B cell (primary cell): ENCODE measurements at regions not wholly inside any gene's neighbourhood (a gene's known extent, or its start where the extent isn't known, plus 50 kb on each side); places are given as distances from the start of the nearest gene placed in this dataset.

ENCODE experiments used
- ATAC-seq: fragments of 200-7000 bp; cut with Tn5 transposase; one replicate; pipeline ENCODE4 v1.10.0; 2021; ENCODE audit warnings: low read depth, mild to moderate bottlenecking, moderate number of reproducible peaks, moderate library complexity
- CTCF ChIA-PET: fragments of 350-600 bp; sonication (Branson Sonifier 250); formaldehyde crosslinking; loops from one replicate; lab custom pipeline; 2021; ENCODE audit warnings: antibody characterized with exemption, inconsistent platforms; lab: Charles Lee
- POLR2A ChIA-PET: fragments of 350-600 bp; sonication (Branson Sonifier 250); formaldehyde crosslinking; loops from one replicate; lab custom pipeline; 2021; ENCODE audit warnings: antibody characterized with exemption; lab: Charles Lee
- DNase-seq: peaks from one replicate; pipeline ENCODE4 v3.0.0; 2013
- H2AFZ ChIP-seq: 2 replicates; pipeline ENCODE4 v1.6.1; 2012; ENCODE audit warnings: mild to moderate bottlenecking, low read depth, low read length; ENCODE audit not compliant: insufficient read depth, poor library complexity, severe bottlenecking
- H3K27ac ChIP-seq, 2 donors: 1 replicate in 1 of 2; 2 replicates in 1 of 2; pipeline ENCODE4 v1.5.1; 2012 to 2013; ENCODE audit warnings: low read length in 2 of 2, mild to moderate bottlenecking in 2 of 2, moderate library complexity in 1 of 2
- H3K27me3 ChIP-seq, 4 experiments: fragments of 200-600 bp in 1 of 4; sonication (generic) in 1 of 4; replicated peaks in 1 of 4; 1 replicate in 2 of 4; 2 replicates in 2 of 4; pipeline versions ENCODE4 v1.6.1 to v1.7.0; 2013 to 2016; ENCODE audit warnings: low read length in 3 of 4, mild to moderate bottlenecking in 2 of 4, mixed read lengths in 1 of 4, moderate library complexity in 1 of 4; ENCODE audit not compliant: insufficient read depth in 4 of 4, control insufficient read depth in 3 of 4; ENCODE audit errors: control extremely low read depth in 1 of 4
- H3K36me3 ChIP-seq, 2 experiments: replicated peaks in 1 of 2; 1 replicate in 1 of 2; 2 replicates in 1 of 2; pipeline versions ENCODE4 v1.6.1 to v1.7.1; 2013; ENCODE audit warnings: low read length in 1 of 2; ENCODE audit not compliant: insufficient read depth in 2 of 2, control insufficient read depth in 1 of 2; ENCODE audit errors: control extremely low read depth in 1 of 2, extremely low read depth in 1 of 2
- H3K4me1 ChIP-seq, 2 donors: fragments of 200-600 bp in 1 of 2; sonication (generic) in 1 of 2; 1 replicate in 1 of 2; 2 replicates in 1 of 2; pipeline versions ENCODE4 v1.5.1 to v1.6.1; 2013 to 2017; ENCODE audit warnings: low read length in 2 of 2; ENCODE audit not compliant: control insufficient read depth in 2 of 2, insufficient read depth in 2 of 2
- H3K4me2 ChIP-seq: replicated peaks from 2 replicates; pipeline ENCODE3; 2012; ENCODE audit warnings: mild to moderate bottlenecking, low read depth, low read length; ENCODE audit not compliant: poor library complexity, severe bottlenecking
- H3K4me3 ChIP-seq, 5 experiments: fragments of 200-600 bp in 1 of 5; sonication (generic) in 1 of 5; 1 replicate in 3 of 5; 2 replicates in 2 of 5; pipeline versions ENCODE4 v1.5.1 to v1.7.0; 2011 to 2016; ENCODE audit warnings: low read length in 4 of 5, mild to moderate bottlenecking in 4 of 5, low read depth in 2 of 5, control low read depth in 1 of 5, moderate library complexity in 1 of 5; ENCODE audit not compliant: insufficient read depth in 1 of 5; ENCODE audit errors: control extremely low read depth in 1 of 5, extremely low read depth in 1 of 5
- H3K79me2 ChIP-seq: fragments of 200-600 bp; sonication (generic); one replicate; pipeline ENCODE4 v1.6.0; 2016; ENCODE audit warnings: low read length; ENCODE audit not compliant: control insufficient read depth, insufficient read depth
- H3K9ac ChIP-seq: fragments of 200-600 bp; sonication (generic); 2 replicates; pipeline ENCODE4 v1.6.1; 2017; ENCODE audit warnings: mild to moderate bottlenecking, low read length, moderate library complexity
- H3K9me3 ChIP-seq, 3 donors: one replicate each; pipeline versions ENCODE4 v1.6.1 to v1.7.1; 2013; ENCODE audit warnings: low read length in 2 of 3; ENCODE audit not compliant: control insufficient read depth in 2 of 3, insufficient read depth in 1 of 3; ENCODE audit errors: control extremely low read depth in 1 of 3
- H4K20me1 ChIP-seq: 2 replicates; pipeline ENCODE4 v1.6.0; 2012; ENCODE audit warnings: mild to moderate bottlenecking, low read length; ENCODE audit not compliant: insufficient read depth, control insufficient read depth, poor library complexity, severe bottlenecking
- H3K27ac Mint-ChIP-seq: one replicate; pipeline ENCODE4 v1.8.0; 2021; ENCODE audit warnings: mixed read lengths
- H3K27me3 Mint-ChIP-seq: one replicate; pipeline ENCODE4 v1.8.0; 2021; ENCODE audit warnings: mixed read lengths
- H3K4me1 Mint-ChIP-seq: one replicate; pipeline ENCODE4 v1.8.0; 2021; ENCODE audit warnings: mixed read lengths
- H3K4me3 Mint-ChIP-seq: one replicate; pipeline ENCODE4 v1.8.0; 2021; ENCODE audit warnings: mixed read lengths
- H3K9me3 Mint-ChIP-seq: one replicate; pipeline ENCODE4 v1.8.0; 2022; ENCODE audit warnings: mixed read lengths; ENCODE audit not compliant: insufficient read depth
- CTCF ChIP-seq: fragments of 200-600 bp; IDR thresholded peaks from one replicate; pipeline ENCODE4 v1.8.0; 2022; ENCODE audit warnings: antibody characterized with exemption, mild to moderate bottlenecking
- EZH2 ChIP-seq: IDR thresholded peaks from 2 replicates; pipeline ENCODE4 v1.6.1; 2012; ENCODE audit warnings: borderline replicate concordance, low read depth, mild to moderate bottlenecking, moderate library complexity, low read length; ENCODE audit not compliant: insufficient read depth, poor library complexity, severe bottlenecking
- WGBS: methylation state at CpG from one replicate; pipeline ENCODE4 v1.1.5; 2013; ENCODE audit warnings: missing lambda C conversion rate; ENCODE audit not compliant: insufficient coverage; 5-methylcytosine and 5-hydroxymethylcytosine counted together
- intact Hi-C: fragments of 100-400 bp; cut with micrococcal nuclease; formaldehyde crosslinking; loops from one replicate; pipeline ENCODE4 v1.10.0; 2022

- H3K9me3 ChIP-seq, result no peaks in the 10 kb centered on the region
- ChIA-PET CTCF (no interaction called here), POLR2A (no interaction called here)
- peaks cover 0 to 9% (median 0%) of the 10 kb centered on the region in 4 experiments for H3K27me3 ChIP-seq
- 91% methylated on average over 1 of the region's 1 CpG for WGBS
- H3K9me3 Mint-ChIP-seq, result peaks cover 2% of the 10 kb centered on the region
- no peak overlapping the region for H3K4me2 ChIP-seq
- no peak overlapping the region for H3K27ac ChIP-seq
- H3K27me3 Mint-ChIP-seq, result peaks cover 12% of the 10 kb centered on the region
- ATAC-seq, result no peak
- H3K4me1 ChIP-seq, result no peaks in the 10 kb centered on the region
- H3K4me3 Mint-ChIP-seq, result no peak overlapping the region
- no peak overlapping the region for H3K4me3 ChIP-seq
- TF ChIP-seq EZH2, result no peak
- TF ChIP-seq CTCF, result no peak
- H2AFZ ChIP-seq, result no peak overlapping the region
- DNase-seq, result no peak
- H3K9ac ChIP-seq, result no peak overlapping the region
- no peaks in the 10 kb centered on the region for H4K20me1 ChIP-seq
- H3K4me1 Mint-ChIP-seq, result no peaks in the 10 kb centered on the region
- no peaks in the 10 kb centered on the region for H3K79me2 ChIP-seq
- intact Hi-C loops, result no loop called here
- no peaks in the 10 kb centered on the region for H3K36me3 ChIP-seq
- no peak overlapping the region for H3K27ac Mint-ChIP-seq
These were observed 157.2 kb downstream of the EDEM1 start for GRCh38 chr3:5344707-5345106.

GRCh38 chr3:5347486-5347885 lies 160.0 kb downstream of the EDEM1 start:
- ChIA-PET POLR2A (no interaction called here), CTCF (no interaction called here)
- H3K4me2 ChIP-seq, result no peak overlapping the region
- no peaks in the 10 kb centered on the region for H3K4me1 ChIP-seq
- H3K27me3 Mint-ChIP-seq, result peaks cover 16% of the 10 kb centered on the region
- H3K27ac ChIP-seq, result no peak overlapping the region
- TF ChIP-seq CTCF (no peak), EZH2 (no peak)
- H3K27ac Mint-ChIP-seq, result no peak overlapping the region
- intact Hi-C loops, result no loop called here
- ATAC-seq, result no peak
- no peak overlapping the region for H3K4me3 ChIP-seq
- H3K36me3 ChIP-seq, result no peaks in the 10 kb centered on the region
- no peak overlapping the region for H3K4me3 Mint-ChIP-seq
- no peaks in the 10 kb centered on the region for H4K20me1 ChIP-seq
- H3K79me2 ChIP-seq, result no peaks in the 10 kb centered on the region
- H2AFZ ChIP-seq, result no peak overlapping the region
- H3K4me1 Mint-ChIP-seq, result no peaks in the 10 kb centered on the region
- H3K9ac ChIP-seq, result no peak overlapping the region
- no peak for DNase-seq
- H3K9me3 Mint-ChIP-seq, result peaks cover 2% of the 10 kb centered on the region
- H3K27me3 ChIP-seq, result peaks cover 0 to 5% (median 0%) of the 10 kb centered on the region in 4 experiments
- H3K9me3 ChIP-seq, result no peaks in the 10 kb centered on the region
